Tibial nerve (tissue), 3 donors: ENCODE measurements at regions not wholly inside any gene's neighbourhood (a gene's known extent, or its start where the extent isn't known, plus 50 kb on each side); places are given as distances from the start of the nearest gene placed in this dataset.

Source experiments
- POLR2A ChIP-seq, 2 donors: fragments of 450-650 bp; IDR thresholded peaks; one replicate each; pipeline ENCODE4 v1.6.1; 2017; ENCODE audit warnings: antibody characterized with exemption in 2 of 2, mild to moderate bottlenecking in 2 of 2, moderate library complexity in 2 of 2
- TF ChIP-seq, protein P1 (sequence below), 5 experiments: fragments of 200-600 bp in 3 of 5; fragments of 450-650 bp in 2 of 5; sonication (generic) in 3 of 5; IDR thresholded peaks; one replicate each; pipeline ENCODE4 v1.5.1; 2016 to 2019; ENCODE audit warnings: antibody characterized with exemption in 5 of 5, mild to moderate bottlenecking in 3 of 5, moderate library complexity in 2 of 5

- no peak for TF ChIP-seq POLR2A (IDR thresholded peaks at IDR 0.05)
- TF ChIP-seq, protein P1, sequence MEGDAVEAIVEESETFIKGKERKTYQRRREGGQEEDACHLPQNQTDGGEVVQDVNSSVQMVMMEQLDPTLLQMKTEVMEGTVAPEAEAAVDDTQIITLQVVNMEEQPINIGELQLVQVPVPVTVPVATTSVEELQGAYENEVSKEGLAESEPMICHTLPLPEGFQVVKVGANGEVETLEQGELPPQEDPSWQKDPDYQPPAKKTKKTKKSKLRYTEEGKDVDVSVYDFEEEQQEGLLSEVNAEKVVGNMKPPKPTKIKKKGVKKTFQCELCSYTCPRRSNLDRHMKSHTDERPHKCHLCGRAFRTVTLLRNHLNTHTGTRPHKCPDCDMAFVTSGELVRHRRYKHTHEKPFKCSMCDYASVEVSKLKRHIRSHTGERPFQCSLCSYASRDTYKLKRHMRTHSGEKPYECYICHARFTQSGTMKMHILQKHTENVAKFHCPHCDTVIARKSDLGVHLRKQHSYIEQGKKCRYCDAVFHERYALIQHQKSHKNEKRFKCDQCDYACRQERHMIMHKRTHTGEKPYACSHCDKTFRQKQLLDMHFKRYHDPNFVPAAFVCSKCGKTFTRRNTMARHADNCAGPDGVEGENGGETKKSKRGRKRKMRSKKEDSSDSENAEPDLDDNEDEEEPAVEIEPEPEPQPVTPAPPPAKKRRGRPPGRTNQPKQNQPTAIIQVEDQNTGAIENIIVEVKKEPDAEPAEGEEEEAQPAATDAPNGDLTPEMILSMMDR (IDR thresholded peaks at IDR 0.05), result no peak
These were observed 581.5 kb upstream of the RBFOX1 start for GRCh38 chr16:6751191-6751590.
